Colon (tissue), 2 donors: ENCODE measurements at regions not wholly inside any gene's neighbourhood (a gene's known extent, or its start where the extent isn't known, plus 50 kb on each side); places are given as distances from the start of the nearest gene placed in this dataset.
"Not testable (repeated sequence)": the region's sequence is repeated elsewhere in the genome, so short reads cannot be mapped to it uniquely, and the experiment has no call there.

Experiments
- FAIRE-seq: peaks from 2 replicates; lab custom pipeline; 2012; peaks lifted over from hg19 to GRCh38; lab: Jason Lieb, UNC
- donor health status: control.
- donor health status: control.

GRCh38 chr13:44661936-44662335 lies 85.8 kb upstream of the TSC22D1 start:
- no peak for FAIRE-seq

GRCh38 chr13:44660050-44660449 lies 83.9 kb upstream of the TSC22D1 start:
- no peak for FAIRE-seq

GRCh38 chr13:44652962-44653660 lies 77.0 kb upstream of the TSC22D1 start:
- no peak for FAIRE-seq

GRCh38 chr13:44652168-44652567 lies 76.0 kb upstream of the TSC22D1 start:
- no peak for FAIRE-seq

- FAIRE-seq, result no peak
Measured at GRCh38 chr13:44651724-44652123, 75.6 kb upstream of the TSC22D1 start.

GRCh38 chr13:44651209-44651608 lies 75.1 kb upstream of the TSC22D1 start:
- no peak for FAIRE-seq

GRCh38 chr13:44649834-44650233 lies 73.7 kb upstream of the TSC22D1 start:
- FAIRE-seq, result no peak

GRCh38 chr13:44649104-44649428 lies 72.9 kb upstream of the TSC22D1 start:
- FAIRE-seq, result no peak

GRCh38 chr13:44648392-44649103 lies 72.4 kb upstream of the TSC22D1 start:
- no peak for FAIRE-seq

- not testable (repeated sequence) for FAIRE-seq
Measured at GRCh38 chr13:44647560-44647959, 71.4 kb upstream of the TSC22D1 start.

- FAIRE-seq, result no peak
Measured at GRCh38 chr13:44646044-44646443, 69.9 kb upstream of the TSC22D1 start.

- FAIRE-seq, result no peak
Measured at GRCh38 chr13:44643256-44643655, 67.1 kb upstream of the TSC22D1 start.

- no peak for FAIRE-seq
Measured at GRCh38 chr13:44637581-44637980, 61.5 kb upstream of the TSC22D1 start.

- FAIRE-seq, result no peak
Measured at GRCh38 chr13:44629465-44630183, 53.5 kb upstream of the TSC22D1 start.

GRCh38 chr13:44628826-44629225 lies 52.7 kb upstream of the TSC22D1 start:
- not testable (repeated sequence) for FAIRE-seq

GRCh38 chr13:44627441-44627840 lies 51.3 kb upstream of the TSC22D1 start:
- FAIRE-seq, result no peak

- no peak for FAIRE-seq
Measured at GRCh38 chr13:44626176-44626575, 50.0 kb upstream of the TSC22D1 start.
